Suppressor macrophage treated with lipopolysaccharide for 4 hours (primary cell): ENCODE measurements at regions not wholly inside any gene's neighbourhood (a gene's known extent, or its start where the extent isn't known, plus 50 kb on each side); places are given as distances from the start of the nearest gene placed in this dataset.

ENCODE experiments used
- DNase-seq: peaks from one replicate; pipeline ENCODE4 v3.0.0-alpha.2; 2020

DNA sequence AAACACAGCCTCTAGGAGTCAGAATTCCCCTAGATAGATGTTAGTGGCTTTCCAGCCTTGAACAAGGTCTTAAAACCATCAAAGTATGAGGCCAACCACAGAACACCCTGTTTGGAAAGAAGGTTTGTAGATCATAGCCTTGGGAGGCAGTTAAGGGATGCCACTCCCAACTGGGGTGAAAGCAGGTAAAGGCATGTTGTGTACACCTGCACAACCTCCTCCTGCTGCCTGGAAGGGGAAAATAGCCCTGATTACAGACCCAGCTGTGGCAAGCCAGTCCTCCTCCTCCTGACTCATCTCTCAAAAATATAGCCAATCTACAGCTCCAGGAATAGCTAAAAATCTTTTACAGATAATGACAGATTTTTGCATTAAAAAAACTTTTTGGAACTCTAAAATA is 108.1 kb downstream of the RBM43 start:
- no peak for DNase-seq

DNA sequence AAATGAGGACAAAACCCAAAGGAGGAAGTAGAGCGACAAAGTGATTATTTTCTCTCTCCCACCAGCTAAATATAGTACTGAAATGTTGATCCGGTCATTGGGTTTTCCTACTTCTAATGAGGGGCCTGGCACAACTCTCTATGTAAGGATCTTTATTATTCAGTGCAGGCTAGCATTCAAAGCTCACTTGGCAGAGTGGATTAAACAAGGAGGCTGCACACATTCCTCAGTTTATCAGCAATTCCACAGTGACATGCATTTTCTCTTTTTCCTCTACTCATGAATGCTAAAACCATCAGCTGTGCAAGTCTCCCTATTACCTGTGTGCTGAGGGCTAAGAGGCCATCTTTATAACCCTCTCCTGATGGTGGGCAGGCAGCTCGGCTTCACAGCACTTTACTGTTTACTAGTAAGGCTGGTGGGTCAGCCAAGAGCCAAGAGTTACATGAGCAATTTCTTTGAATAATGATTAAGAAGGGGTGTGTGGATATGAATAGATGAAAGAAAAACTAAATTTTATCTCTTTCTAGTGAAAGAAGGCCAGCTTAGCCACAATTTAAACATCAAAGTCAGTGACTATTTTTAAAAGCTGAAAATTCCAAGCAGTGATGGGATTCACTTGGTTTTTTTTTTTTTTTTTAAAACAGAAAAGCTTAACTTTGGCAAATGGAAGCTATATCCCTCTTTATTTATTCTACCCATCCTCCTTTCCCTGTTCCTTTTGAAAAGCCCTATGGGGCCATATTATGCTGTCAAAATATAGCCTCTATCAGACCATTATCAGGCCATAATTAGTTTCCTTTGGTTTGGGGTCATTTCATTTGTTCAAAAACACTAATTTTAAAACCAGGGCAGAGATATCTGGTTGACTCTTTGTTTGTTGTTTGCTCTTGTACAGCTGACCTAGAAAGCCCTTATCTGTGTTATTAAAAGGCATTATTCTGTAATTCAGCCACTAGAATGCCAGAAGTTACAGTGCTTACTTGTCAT is 111.0 kb downstream of the RBM43 start:
- no peak for DNase-seq

DNA sequence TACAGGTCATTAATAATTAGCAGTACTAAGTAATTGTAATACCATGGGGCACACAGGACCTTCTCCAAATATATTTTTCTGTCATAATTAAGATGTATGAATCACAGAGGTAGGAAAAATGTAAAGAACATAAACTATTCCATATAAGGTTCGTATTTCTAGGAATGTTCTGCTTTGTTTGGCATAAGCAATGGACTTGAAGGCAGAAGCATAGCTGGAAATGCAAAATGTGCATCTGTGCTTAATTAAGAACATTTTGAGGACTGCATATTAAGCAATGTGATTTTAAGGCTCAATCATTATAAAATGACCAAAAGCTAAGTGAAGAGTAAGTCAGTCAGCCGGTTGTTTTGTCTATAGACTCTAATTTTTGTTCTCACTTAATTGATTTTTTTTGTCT is 123.2 kb downstream of the RBM43 start:
- DNase-seq: no peak

DNA sequence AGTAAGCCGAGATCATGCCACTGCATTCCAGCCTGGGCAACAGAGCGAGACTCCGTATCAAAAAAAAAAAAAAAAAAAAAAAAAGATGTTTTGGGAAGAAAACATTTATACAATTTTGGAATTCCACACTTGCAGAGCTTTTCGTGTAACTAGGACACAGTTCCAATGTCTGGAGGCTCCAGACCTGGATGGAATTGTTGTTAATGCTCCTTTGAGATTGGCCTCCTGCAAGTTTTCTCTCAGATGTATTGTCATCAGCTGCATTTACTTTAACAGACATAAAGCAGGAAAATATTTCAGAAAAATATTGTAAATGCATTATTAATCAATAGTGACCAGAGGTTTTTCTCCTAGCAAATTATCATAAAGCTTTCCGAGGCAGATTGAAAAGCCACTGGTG is 124.1 kb downstream of the RBM43 start:
- no peak for DNase-seq

DNA sequence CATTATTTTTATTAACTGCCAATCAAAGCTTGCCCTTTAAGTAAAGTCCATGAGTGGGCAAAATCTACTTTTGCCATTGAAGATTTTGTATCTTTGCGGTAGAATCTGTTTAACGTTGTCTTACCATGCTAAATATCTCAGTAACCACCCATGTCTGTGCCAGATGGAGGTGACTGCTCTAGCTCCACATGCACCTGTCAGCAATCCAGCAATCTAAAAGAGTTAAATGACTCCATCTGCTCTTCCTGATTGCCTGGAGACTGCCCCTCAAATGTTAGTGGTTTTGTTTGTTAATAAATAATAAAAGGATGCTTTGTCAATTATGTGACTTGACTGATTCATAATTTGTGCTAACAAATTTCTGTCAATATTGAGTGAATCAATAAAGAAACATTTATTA is 141.7 kb downstream of the RBM43 start:
- DNase-seq: no peak

DNA sequence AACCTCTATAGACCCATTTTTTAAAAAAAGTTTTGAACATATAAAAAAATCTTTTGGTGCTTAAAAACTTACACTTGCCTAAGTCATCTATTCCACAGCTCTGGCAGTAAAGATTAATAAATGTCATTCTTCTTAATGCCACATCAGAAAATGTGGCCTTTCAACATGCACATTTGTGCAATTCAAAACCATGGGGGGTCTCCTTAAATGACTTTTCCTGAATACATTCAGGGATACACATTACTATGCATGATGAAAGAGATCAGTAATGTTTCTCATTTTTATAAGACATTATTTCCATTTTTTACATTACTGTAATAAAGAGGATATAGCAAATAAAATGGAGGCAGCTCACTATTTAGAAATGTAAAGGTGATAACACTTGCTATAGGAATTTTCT is 142.3 kb downstream of the RBM43 start:
- DNase-seq: no peak

DNA sequence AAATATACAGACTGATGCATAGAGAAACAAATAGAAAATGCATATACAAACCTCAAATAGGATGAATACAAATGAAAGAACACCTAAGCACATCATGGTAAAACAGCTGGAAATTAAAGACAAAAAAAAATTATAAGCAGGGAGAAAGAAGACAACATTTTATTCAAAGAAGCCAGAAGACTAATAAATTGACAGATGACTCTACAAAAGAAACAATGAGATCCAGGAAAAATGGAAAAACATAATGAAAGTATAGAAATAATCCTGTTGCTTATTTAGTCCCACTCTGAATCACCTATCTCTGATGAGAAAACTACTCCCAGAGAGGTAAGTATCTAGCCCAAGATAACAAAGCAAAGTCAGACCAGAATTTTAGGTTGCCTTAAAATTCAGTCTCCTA is 143.4 kb downstream of the RBM43 start:
- DNase-seq: no peak

DNA sequence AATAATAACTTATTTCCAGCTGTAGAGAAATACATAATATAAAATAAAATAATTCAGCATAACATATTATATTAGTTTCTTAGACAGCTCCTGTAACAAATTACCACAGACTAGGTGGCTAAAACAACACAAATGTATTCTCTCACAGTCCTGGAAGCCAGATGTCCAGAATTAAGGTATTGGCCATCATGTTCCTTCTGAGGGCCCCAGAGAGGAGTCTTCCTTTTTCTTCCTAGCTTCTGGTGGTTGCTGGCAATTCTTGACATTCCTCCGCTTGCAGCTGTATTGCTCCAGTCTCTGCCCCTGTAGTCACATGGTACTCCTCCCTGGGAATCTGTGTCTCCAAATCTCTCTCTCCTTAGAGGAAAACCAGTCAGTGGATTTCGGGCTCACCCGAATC is 146.8 kb downstream of the RBM43 start:
- DNase-seq: no peak

DNA sequence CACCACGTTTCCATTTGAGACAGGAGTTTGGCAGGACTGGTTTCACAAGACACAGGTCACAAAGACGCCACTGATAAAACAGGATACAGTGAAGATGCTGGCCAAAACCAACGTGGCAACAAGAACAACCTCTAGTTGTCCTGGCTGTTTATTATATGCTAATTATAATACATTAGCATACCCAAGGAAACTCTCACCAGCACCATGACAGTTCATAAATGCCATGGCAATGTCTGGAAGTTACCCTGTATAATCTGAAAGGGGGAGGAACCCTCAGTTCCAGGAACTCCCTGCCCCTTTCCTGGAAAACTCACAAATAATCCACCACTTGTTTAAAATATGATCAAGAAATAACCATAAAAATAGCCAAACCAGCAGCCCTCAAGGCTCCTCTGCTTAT is 148.3 kb downstream of the RBM43 start:
- no peak for DNase-seq

DNA sequence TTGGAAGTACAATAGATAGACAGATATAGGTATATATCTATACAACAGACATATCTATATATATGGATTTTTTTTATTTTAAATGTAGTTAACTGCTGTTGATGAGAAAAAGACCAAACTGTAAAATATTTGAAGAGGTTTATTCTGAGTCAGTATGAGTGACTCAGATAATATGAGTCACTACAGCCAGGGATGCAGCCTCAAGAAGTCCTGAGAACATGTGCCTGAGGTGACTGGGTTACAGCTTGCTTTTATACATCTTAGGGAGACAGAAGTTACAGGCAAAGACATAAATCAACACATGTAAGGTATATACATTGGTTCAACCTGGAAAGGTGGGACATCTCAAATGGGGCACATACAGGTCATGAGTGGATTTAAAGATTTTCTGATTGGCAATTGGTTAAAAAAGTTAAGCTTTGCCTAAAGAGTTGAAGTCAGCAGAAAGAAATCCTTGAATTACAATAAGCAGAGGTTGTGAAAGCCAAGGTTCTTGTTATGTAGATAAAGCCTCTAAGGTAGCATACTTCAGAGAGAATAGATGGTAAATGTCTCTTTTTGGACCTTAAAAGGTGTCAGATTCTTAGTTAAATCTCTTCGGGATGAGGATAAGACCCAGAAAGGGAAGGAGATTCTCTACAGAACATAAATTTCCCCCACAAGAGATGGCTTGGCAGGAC is 149.9 kb downstream of the RBM43 start:
- peak; percentile 20 for DNase-seq

DNA sequence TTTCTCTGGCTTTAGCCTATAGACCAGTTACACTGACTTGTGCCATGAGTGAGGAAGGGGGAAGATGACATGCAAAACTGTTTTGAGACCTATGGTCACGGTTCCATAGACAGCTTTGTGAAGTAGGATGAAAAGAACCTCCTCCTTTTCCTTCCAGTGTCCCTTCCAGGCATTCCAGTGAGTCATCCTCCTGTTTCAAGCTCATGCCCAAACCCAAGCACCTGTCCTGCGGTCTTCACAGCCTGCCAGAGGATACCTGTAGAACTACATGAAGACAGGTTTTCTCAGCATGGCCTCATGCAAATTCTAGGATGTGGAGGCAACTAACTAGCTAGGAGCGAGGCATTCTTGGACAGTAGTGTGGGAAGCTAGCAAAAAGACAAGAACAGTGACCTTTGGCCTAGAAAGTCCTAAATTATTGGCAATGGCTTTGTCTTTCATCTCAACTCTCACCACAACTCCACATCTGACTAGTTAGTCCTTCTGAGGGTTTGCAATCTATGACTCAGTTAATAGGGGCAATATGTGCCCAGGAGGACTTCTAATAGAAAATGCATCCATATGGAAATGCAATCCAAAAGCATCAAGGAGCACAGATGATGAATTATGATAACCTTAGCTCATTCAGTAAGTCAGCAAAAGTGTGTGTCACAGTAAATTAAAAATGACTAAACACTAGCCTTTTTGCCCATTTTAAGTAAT is 154.7 kb downstream of the RBM43 start:
- no peak for DNase-seq

DNA sequence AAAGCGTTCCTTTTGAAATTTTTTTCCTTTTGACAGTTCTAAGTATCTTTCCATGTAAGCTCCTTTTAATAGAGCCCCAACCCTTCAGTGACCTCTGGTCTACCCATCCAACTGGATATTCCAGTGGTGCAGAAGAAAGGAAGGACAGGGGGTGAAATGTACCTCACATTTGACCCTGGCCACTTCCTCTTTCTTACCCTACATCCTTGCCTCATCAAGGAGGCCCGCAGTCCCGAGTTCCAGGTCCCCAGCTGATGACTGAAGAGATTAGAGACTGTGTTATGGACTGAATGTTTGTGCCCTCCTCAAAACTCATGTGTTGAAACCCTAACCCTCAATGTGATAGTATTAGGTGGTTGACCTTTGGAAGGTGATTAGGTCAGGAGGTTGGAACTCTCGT is 158.1 kb downstream of the RBM43 start:
- DNase-seq: no peak

DNA sequence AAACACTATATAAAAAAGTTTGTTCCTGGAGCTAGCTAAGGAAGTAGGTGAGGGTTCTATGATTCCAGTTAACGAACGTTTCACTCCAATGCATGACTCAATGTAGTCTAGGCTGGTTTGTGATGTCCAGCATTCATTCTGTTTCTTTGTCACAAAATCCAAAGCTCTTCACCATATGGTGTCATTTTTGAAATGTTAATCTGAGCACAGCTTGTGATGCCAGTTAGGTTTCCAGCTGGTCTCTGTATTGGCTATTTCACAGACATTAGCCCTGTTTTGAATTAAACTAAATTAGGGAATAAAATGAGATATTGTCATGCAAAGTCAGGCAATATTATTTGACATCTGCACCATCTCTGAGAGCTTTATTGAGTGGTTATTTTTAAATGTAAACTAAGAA is 159.4 kb downstream of the RBM43 start:
- DNase-seq: no peak

DNA sequence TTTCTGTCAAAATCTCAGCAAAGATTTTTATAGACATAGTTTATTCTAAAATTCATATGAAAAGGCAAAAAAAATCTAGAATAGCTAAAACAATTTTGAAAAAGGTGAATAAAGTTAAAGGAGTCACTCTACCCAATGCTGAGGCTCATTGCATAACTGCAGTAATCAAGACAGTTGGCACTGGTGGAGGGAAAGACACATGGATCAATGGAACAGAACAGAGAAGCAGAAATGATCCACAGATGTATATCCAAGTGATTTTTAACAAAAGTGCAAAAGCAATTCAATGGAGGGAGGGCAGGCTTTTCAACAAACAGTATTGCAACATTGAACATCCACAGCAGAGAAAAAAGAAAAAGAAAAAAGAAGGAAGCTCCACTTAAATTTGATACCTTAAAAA is 162.8 kb downstream of the RBM43 start:
- DNase-seq: no peak

DNA sequence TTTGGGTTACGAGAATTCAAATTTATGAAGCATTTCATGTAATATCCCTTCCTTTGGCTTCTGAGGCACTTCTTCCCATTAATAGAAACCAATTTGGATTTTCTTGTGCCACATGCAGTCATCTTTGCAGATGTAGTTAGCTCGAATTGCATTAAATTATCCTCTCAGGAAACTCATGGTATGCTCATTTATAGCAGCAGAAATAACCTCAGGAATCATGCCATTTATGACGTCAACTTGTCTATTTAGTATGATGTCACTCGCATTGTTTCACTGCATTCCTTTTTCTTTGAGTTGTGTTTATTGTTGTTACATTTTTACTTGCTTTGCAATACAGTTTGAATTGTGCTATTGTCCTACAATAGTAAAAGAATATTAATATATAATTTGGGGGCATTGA is 163.8 kb downstream of the RBM43 start:
- DNase-seq: no peak

DNA sequence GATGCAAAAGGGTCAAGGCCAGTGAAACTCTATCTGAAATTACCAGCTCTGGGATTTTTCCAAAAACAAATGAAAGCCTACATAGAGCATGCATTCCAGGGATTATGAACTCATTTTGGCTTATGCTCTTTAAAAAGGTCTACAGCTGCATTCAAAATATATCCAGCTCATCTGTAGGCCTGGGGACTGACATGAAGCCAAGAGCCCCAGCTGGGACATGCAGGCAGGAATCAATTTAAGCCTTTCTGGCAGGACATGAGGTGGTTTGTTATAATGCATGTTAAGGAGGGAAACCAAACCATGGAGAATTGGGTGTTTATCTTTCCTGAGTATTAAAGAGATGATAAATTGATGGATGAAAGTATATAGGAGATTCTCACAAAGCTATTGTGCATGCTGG is 164.5 kb downstream of the RBM43 start:
- DNase-seq: no peak

DNA sequence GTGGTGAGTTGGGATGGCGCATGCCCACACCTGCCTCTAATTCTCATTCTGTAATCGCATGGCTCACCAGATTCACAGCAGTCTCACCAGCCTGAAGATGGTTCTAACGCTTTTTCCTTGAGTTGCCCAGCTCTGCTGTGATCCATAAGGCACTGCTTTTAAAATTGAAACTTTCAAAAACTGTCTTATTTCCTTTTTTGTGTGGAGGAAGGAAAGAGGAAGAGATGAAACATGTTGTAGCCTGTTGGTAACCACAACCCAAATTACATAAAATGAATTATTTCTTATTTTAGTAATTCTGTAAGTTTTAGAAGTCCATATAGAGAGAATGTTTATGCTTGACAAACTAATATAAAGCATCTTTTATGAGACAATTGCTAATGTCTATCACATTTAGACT is 165.4 kb downstream of the RBM43 start:
- DNase-seq: peak; percentile 28

DNA sequence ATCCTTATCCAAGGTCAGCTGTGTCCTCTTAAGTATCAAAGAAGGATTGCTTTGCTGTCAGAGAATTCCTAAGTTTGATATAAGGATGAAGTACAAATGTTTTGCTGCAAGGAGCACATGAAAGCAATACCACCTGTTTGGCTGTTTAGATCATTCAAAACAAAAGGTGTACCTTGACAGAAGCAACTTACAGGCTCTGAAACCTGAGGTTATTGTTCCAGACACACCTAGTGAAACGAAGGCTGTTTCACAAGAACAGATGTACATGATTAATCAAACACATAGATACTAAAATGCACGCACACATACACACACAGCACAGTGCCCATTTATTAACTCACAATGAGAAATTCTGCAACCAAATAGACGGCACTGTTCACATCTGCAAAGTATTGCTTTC is 166.2 kb downstream of the RBM43 start:
- DNase-seq: no peak

DNA sequence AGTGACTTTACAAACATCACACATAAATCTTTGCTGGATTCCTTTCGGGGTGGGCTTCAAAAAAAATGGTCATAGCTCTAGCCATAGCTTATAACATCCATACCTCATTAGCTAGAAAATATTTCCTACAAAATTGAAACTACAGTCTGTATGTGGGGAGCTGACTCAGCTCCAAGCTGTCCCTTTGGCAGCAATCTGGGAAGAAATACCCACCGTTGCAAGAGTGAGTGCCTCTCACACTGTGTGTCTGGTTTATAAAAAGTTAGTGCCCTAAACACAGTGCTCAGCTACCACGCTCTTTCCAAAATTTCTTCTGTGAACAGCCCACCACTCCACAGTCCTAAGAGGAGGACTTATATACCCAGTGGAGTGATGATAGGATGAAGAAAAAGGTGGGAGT is 170.1 kb downstream of the RBM43 start:
- DNase-seq: no peak

DNA sequence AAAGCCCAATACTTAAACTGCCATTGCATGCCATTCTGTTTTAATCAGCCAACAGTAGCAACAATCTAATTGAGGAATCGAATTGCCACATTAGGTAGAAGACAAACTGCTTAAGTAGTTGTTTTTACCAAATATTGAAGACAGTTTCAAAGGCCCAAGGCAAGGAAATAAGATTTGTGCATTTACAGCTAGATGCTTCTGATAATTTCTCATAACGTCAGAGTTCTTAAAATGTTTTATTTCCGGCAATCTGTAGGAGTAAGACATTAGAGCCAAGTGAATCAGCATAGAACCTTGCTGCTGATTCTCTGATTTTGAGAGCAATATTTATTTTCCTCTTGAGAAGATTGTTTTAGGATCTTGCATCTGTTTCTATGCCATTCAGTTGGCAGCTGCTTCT is 174.3 kb downstream of the RBM43 start:
- no peak for DNase-seq

DNA sequence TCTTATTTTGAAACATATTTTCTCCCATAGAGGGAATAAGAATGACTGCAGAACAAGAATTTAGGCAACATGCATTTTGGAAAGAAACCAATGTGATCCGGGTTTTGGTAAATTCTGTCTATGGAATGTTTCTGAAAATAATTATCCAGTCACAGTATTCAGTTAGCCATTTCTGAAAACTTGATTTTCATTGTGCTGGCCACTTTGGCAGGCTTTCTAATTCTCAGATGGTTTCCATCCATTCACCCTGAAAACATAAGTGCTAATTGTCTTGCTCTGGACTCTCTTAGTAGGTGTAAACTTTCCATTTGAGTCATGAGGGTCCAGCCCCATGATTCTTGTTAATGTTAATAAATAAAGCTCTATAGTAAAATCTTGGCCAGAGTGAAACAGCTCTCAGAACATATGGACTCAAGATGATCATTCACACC is 176.5 kb downstream of the RBM43 start:
- no peak for DNase-seq

DNA sequence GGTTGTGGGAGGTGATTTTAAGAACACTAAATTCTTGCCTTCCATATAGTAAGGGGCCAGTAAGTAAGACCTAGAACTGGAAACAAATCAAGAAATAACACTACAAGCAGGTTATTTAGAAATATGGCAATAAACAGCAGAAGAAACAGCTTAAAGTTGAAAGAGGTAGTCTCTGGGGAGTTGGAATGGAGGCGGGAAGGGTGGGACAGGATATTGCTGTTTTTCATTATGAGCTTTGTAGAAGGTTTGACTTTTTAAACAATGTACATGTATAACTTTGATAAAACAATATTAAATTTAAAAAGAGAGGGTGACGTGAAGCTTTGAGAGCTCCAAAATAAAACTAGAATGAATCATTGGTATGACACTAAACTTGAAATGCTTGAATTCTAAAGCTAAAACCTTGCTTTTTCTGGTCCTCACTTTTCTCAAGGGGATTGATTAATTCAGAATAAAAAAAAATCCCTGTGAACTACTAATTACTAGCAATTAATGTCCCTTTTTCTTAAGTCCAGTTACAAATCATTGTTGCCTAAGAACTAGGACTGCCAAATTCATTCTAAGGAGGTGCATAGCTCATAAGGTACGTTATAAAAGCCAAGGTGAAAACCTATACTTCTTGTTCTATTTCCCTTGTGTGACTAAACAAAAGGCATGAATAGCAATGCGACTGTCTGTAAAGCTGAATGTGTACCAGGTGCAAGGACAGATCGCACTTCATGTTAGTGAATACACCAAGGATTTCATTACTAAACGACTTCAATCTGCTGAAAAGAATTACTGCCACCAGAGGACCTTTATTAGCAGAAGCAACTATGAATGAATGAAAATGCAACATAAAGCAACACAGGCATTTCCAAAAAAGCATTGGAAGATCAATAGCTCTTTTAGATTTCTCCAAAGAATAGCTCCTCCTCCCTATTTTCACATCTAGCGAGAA is 177.5 kb downstream of the RBM43 start:
- no peak for DNase-seq

DNA sequence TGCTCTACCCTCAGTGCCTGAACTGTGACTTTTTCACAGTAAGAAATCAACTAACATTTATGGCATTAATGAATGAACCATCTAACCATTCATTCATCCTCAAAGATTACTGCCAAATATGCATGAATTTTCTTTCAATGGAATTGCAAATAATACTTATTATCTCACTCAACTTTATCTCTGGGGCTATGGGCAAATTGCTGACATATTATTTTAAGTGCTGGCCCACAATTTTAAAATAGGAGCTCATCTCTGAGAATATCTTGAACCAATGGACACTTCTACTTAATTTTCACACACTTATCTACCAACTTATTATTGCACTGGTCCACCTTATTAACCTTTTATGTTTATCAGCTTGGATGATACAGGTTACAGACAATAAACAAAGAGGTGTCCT is 182.8 kb downstream of the RBM43 start:
- DNase-seq: no peak
